H1 (cell line): ENCODE measurements at regions not wholly inside any gene's neighbourhood (a gene's known extent, or its start where the extent isn't known, plus 50 kb on each side); places are given as distances from the start of the nearest gene placed in this dataset.
A peak's percentile ranks its signal among the peaks of the same experiment; 100 is the strongest.

Source experiments
- CTCF ChIP-seq, 3 experiments: IDR thresholded peaks; 1 replicate in 2 of 3; 2 replicates in 1 of 3; pipeline versions ENCODE4 v1.5.1 to v1.6.1; 2011; ENCODE audit warnings: low read length in 3 of 3, mild to moderate bottlenecking in 3 of 3, inconsistent platforms in 2 of 3, low read depth in 1 of 3, moderate library complexity in 1 of 3; ENCODE audit not compliant: insufficient read depth in 1 of 3; ENCODE audit errors: control extremely low read depth in 1 of 3
- EGR1 ChIP-seq: IDR thresholded peaks from 2 replicates; pipeline ENCODE4 v1.6.1; 2011; ENCODE audit warnings: low read depth, low read length, borderline replicate concordance

- TF ChIP-seq CTCF (IDR thresholded peaks at IDR 0.05; ENCODE audit: control extremely low read depth in 1 of 3, insufficient read depth in 1 of 3, low read depth in 1 of 3, low read length in 3 of 3) (peak in 1 of 3 experiments; percentile 14; a peak in 1 of 4 replicates), EGR1 (no peak)
Observed at GRCh38 chr14:104386151-104386841, 193.3 kb upstream of the C14orf180 start (continued).
